NCI-H345 treated with DMSO at 0.1 percent for 48 hours (cell line): ENCODE measurements at regions not wholly inside any gene's neighbourhood (a gene's known extent, or its start where the extent isn't known, plus 50 kb on each side); places are given as distances from the start of the nearest gene placed in this dataset.
"Not testable (repeated sequence)": the region's sequence is repeated elsewhere in the genome, so short reads cannot be mapped to it uniquely, and the experiment has no call there.

ENCODE experiments used
- DNase-seq: peaks from one replicate; lab custom pipeline; 2025; ENCODE audit not compliant: unreplicated experiment; lab: John Stamatoyannopoulos, UW

GRCh38 chr21:20443558-20444155 is 554.6 kb upstream of the NCAM2 start:
- no peak for DNase-seq

GRCh38 chr21:20445971-20446370 is 552.2 kb upstream of the NCAM2 start:
- DNase-seq, result no peak

- DNase-seq, result no peak
These were observed 547.2 kb upstream of the NCAM2 start for GRCh38 chr21:20451046-20451445.

GRCh38 chr21:20452935-20453334 is 545.3 kb upstream of the NCAM2 start:
- DNase-seq, result no peak

- DNase-seq, result no peak
These were observed 538.4 kb upstream of the NCAM2 start for GRCh38 chr21:20459838-20460237.

- DNase-seq, result no peak
These were observed 534.8 kb upstream of the NCAM2 start for GRCh38 chr21:20463362-20463761.

- DNase-seq, result no peak
These were observed 528.8 kb upstream of the NCAM2 start for GRCh38 chr21:20469361-20469760.

GRCh38 chr21:20486303-20486702 is 511.9 kb upstream of the NCAM2 start:
- DNase-seq, result no peak

GRCh38 chr21:20502915-20503314 is 495.3 kb upstream of the NCAM2 start:
- not testable (repeated sequence) for DNase-seq

- DNase-seq, result no peak
These were observed 490.4 kb upstream of the NCAM2 start for GRCh38 chr21:20507783-20508182.

- DNase-seq, result no peak
These were observed 486.9 kb upstream of the NCAM2 start for GRCh38 chr21:20511216-20511880.

GRCh38 chr21:20515446-20515845 is 482.8 kb upstream of the NCAM2 start:
- no peak for DNase-seq

- no peak for DNase-seq
These were observed 479.1 kb upstream of the NCAM2 start for GRCh38 chr21:20519076-20519475.

GRCh38 chr21:20522611-20523010 is 475.6 kb upstream of the NCAM2 start:
- DNase-seq, result no peak

GRCh38 chr21:20523191-20523590 is 475.0 kb upstream of the NCAM2 start:
- DNase-seq, result no peak

- no peak for DNase-seq
These were observed 470.3 kb upstream of the NCAM2 start for GRCh38 chr21:20527731-20528460.

GRCh38 chr21:20537130-20537529 is 461.1 kb upstream of the NCAM2 start:
- no peak for DNase-seq

GRCh38 chr21:20538039-20538658 is 460.1 kb upstream of the NCAM2 start:
- no peak for DNase-seq

- no peak for DNase-seq
These were observed 452.8 kb upstream of the NCAM2 start for GRCh38 chr21:20545454-20545853.

GRCh38 chr21:20551939-20552338 is 446.3 kb upstream of the NCAM2 start:
- DNase-seq, result no peak

- no peak for DNase-seq
These were observed 443.4 kb upstream of the NCAM2 start for GRCh38 chr21:20554785-20555184.

- DNase-seq, result no peak
These were observed 427.4 kb upstream of the NCAM2 start for GRCh38 chr21:20570824-20571232.
